NCI-H345 treated with DMSO at 0.1 percent for 48 hours (cell line): ENCODE measurements at regions not wholly inside any gene's neighbourhood (a gene's known extent, or its start where the extent isn't known, plus 50 kb on each side); places are given as distances from the start of the nearest gene placed in this dataset.
A peak's percentile ranks its signal among the peaks of the same experiment; 100 is the strongest.

Experiments used
- DNase-seq: peaks from one replicate; lab custom pipeline; 2025; ENCODE audit not compliant: unreplicated experiment; lab: John Stamatoyannopoulos, UW

DNA sequence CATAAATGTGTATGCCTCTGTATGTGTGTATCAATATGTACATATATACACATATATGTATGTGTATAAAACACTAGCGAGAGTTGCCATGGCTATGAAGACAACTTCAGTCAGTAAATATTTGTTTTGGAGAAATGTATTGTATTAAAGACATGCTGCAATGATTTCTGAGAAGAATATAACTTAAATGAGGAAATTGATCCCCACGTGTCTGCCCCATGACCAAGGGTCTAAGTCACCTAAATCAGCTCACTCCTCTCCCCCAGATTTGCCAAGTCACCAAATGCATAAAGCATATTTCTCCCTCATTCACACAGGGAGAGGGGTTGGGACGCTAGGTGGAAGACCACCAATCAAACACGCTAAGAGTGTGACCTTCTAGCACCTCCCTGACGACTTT lies 58.3 kb upstream of the LYST start:
- DNase-seq, result no peak

DNA sequence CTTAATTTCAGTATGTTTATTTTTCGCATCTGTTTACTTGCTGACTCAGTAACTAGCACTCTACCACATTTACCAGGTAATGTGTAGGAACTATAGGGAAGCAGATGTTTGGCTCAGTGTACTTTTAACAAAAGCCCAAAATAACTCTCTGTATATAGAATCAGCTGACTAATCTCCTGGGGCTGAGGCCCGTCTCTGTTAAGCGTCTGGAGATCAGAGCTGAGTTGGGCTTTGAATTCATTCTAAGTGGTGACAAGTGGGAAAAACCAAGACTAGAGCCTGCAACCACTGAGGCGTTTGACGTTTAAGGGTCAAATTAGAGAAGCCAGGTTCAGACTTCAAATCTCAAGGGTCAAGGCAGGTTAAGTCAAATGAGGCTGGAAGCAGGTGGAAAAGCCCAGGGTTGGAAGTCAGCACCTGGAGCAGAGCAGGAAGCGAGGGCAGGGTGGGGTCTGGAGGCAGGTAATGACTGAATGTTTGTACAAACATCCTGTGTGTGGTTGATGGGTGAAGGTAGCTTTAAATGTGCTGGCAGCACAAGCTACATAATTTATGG lies 56.8 kb upstream of the LYST start:
- DNase-seq, result peak; percentile 55

DNA sequence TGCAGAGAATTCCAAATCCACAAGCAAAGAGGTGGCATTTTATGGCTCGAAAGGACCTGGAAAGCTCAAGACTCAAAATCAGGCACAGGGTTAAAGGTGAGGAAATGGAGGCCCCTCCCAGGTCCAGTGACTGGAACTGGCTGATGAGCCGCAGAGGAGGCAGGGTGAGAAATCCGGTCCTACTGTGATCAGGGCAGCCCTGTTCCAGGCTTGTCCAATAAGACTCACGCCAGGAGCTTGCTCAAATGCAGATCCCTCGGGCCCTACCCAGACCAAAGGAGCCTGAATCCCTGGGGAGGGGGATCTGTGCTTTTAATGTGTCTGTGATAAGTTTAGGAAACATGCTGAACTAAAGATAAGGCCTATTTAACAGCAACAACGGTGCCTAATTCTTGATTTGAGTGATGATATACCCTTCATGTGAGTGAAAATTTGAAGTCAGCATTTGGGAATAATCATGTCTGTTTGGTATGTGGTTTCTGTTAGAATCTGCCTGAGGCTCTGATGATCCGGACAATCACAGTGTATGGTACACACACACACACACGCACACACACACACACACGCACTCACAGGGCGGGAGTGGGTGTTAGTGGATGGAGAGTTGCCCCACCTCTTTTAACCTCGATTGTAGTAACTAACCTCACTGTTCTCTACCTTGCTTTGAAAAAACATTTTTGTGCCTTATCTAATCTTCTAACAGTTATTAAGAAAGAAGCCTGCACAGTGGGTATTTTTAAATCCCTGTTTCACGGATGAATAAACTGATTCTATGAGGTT lies 54.1 kb upstream of the LYST start:
- no peak for DNase-seq

DNA sequence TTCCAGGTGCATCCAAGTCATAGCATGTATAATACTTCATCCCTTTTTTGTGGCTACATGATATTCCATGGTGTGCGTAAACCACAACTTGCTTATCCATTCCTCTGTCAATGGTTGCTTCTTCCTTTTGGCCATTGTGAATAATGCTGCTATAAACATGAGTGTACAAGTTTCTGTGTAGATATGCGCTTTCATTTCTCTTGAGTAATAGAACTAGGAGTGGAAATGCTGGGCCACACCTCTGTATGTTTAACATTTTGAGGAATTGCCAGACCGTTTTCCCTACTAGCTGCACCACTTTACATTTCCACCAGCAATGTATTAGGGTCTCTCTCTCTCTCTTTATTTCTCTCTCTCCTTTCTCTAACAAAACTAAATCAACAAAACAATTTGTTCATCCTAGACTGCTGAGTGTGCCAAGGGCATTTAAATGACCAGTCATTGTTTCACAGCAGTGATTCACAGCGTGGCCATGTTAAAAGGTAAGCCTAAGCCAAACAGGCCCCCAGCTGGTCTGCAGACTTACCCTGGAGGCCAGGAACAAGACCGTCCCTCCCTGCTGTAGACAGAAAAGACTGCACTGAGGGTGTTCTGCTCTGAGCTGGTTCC lies 53.2 kb upstream of the LYST start:
- DNase-seq, result peak; percentile 16

DNA sequence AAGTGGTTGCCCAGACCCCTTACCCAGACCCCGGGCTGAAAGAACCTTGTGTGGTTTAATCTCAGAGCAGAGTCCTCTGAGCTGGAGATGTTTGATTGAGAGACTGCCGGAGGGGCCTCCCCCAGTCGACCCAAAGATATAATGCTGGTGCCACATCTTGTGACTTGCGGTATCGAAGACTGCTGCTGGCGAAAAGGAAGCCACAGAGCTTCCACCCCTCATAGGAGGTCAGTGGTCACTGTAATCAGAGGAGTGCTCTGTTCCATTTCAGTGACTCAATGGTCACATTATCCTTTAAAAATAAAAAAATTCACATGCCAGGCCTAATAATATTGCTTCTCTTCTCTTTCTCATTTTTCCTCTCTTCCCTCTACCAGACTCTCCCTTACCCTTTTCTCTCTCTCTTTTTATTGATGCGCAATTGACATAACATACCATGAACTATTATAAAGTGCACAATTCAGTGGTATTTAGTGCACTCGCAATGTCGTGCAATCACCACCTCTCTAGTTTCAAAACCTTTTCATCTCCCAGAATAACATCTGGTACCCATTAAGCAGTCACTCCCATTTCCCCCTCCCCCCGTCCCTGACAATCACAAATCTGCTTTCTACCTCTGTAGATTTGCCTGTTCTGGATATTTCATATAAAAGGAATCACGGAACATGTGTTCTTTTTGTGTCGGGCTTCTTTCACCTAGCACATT lies 52.6 kb upstream of the LYST start:
- DNase-seq, result no peak

DNA sequence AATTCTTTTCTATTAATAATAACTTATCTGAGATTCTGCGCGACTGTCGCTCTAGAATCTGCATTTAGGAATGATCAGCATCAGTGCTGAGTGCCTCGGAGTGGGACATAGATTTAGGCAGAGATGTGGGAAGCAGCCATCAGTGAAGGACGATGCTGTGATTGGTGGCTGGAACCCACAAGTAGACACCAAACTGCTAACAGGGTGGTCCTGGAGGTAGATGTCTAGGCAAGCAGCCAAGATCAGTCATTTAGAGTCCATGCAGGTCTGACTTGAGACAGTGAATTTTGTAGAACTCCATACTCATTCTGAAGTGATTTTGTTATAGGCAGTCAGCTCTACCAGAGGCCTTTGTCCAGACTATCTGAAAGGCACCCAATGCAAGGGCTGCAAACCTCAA lies 51.8 kb upstream of the LYST start:
- no peak for DNase-seq

DNA sequence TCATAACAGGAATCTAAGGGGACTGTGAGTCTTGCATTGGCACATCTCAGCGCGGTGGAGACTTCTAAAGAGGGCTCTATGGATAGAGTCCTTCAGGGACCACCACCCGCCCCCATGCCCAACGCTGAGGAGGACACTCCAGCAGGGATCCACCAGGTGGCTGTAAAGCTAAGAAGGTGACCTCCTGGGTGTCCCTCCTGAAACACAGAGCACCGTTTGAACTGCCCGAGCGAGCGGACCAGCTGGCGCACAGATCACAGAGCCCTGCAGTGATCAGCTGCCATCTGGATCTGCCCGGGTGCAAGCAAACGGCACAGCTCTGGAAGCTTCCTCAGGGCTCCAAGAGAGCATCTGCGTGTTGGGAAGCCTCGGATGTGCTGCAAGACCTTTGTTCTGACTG lies 51.3 kb upstream of the LYST start:
- DNase-seq, result no peak

DNA sequence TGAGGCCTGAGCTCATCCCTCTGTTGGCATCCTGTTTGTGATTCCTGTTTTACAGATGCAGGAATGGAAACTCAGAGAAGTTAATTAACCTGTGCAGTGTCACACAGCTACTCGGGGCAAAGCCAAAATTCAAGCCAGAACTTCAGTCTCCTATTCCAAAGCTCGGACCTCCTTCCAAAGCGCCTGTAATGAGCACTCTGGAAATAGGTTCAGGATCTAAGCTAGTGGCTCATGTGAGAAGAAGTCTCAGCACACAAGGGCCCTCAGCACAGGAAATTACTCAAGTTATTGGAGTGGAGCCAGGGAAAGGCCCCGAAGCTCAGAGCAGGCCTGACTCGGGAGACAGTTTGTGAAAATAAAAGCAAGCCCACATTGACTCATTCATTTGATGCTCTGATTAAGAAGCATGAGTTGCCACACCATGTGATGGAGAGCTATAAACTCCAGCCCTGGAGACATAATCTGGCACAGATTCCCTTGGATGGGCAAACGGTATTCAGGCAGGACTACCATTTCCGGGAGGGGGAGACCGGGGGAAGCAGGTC lies 50.6 kb upstream of the LYST start:
- DNase-seq, result peak; percentile 23
